Stimulated activated CD8-positive, alpha-beta memory T cell treated with anti-CD3 and anti-CD28 coated beads, Interleukin-2, amount 100 ng/mL, for 48 hours (primary cell): ENCODE measurements at regions not wholly inside any gene's neighbourhood (a gene's known extent, or its start where the extent isn't known, plus 50 kb on each side); places are given as distances from the start of the nearest gene placed in this dataset.

Source experiments
- DNase-seq, 2 donors: peaks; one replicate each; pipeline ENCODE4 v3.0.0-alpha.2; 2020; ENCODE audit warnings: low read depth in 2 of 2

DNA sequence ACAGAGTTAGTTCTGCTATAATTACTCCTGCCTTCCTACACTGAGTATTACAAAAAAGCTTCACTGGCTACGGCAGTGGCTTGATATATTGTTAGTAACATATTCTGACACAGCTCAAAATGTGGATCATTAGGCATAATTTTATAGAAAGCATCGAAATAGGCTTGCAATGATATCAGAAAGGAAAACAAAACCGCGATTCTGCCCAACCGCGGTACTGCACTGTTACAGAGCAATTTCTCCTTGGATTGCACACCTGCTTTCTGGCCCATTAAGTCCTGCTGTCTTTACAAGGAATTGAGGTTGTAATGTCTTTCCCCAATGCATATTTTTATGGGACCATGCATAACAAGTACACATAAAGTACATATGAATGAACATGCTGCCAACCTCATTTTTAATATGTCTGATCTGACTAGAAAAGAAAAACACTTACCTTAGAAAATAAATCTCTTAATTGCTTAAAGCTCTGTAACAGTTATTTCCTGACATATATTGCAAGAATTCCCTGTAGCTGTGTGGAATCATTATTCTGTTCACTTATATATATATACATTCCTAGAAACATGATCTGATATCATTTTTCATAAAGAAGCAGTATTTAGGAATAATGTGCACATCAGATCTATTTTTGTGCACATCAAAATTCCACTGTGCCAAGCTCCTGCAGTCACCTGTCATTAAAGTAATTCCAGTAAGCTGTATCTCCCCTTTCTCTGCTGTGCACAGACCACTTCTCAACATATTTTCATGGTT, 763.9 kb downstream of the HACE1 start:
- no peak for DNase-seq

DNA sequence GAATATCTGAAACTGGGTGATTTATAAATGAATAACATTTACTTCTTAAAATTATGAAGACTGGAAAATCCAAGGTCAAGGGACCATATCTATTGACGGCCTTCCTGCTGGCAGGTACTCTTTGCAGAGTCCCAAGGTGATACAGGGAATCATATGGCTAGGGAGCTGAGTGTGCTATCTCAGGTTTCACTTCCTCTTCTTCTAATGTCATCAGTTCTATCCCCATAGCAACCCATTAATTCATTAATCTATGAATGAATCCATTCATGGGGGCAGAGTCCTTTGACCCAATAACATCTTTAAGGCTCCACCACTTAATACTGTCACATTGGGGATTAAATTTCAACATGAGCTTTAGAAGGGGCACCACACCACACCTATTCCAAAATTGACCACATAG, 772.0 kb downstream of the HACE1 start:
- no peak for DNase-seq

GRCh38 chr6:104068281-104068680, 791.4 kb downstream of the HACE1 start:
- DNase-seq: no peak

- DNase-seq: no peak
These were observed 794.8 kb downstream of the HACE1 start for GRCh38 chr6:104064876-104065275.

DNA sequence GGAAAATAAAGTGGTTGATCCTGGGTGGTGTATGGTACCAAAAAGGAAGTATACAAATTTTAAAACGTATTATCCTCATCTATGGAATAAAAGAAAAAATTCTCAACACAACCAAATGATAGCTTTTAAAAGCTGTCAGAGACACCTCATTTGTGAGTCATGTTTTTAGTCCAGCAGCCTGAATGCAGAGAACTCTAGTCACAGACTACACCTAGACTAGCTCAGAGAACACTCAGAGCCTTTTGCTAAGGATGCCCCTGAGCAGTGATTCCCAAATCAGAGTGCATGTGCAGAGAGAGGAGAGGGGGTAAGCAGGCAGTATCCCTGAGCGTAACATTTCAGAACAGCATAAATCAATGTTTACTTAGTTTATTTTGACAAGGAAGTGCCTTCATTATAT, 809.3 kb downstream of the HACE1 start:
- DNase-seq: no peak

GRCh38 chr6:104046426-104046825, 813.3 kb downstream of the HACE1 start:
- DNase-seq: no peak

DNA sequence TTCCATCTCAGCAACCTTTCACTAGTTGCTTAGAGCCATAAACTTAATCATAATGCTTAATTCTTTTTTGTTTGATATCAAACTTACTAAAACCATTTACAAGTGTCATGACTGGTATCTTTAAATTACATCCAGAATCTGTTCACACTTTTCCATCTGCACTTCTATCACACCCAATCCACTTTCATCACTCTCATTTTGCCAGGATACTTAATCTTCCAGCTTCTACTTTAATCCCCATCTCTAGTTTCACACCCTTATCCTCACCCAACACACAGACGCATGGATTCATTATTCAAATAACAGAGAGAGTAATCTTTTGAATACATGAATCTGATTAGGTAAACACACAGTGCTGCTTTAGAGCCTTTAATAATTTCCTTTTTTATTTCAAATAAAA, 828.4 kb downstream of the HACE1 start:
- no peak for DNase-seq

DNA sequence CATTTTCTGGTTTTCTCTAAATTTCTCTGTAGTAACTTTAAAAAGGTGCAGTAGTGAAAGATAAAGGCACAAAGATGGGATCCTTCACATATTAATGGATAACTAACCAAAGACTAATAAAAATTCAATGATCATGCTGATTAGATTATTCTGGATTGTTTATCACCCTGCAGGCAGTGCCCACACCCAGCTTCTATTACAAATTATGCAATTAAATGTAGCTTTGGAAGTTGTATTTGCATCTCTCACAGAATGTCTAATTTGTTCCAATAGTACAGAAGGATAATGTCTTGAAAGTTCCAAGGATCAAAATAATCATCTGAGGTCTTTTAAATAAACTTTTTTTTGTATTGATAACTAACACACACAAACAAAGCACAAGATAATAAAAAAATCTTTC, 837.6 kb downstream of the HACE1 start:
- no peak for DNase-seq

DNA sequence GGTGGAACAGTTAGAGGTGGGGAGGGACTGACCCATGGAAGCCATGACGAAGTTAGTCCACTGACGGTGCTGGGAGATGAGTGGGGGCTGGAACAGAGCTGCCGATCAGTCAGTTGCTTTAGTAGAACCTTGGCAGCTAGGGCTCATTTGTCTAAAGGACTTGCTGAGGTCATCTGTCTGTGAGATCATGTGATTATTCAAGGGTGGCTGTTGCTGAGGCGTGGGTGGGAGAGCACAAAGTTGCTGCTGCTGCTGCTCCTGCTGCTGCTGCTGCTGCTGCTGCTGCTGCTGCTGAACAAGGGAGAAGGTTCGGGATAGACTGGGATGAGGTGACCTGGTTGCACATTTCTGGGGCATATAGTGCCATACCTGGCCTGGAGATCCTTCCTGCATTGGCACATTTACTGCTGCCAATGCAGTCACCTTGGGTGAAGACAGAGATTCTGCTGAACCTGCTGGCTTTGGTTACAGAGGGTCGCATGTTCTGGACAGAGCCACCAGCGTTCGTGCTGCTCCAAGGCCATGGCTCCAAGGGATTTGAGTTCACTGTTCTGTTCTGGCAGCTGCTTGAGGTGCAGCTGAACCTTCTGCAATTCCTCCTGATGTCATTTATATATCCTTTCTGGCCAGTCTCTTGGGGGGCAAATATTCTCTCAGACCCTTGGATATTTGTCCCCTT, 840.5 kb downstream of the HACE1 start:
- DNase-seq: no peak

DNA sequence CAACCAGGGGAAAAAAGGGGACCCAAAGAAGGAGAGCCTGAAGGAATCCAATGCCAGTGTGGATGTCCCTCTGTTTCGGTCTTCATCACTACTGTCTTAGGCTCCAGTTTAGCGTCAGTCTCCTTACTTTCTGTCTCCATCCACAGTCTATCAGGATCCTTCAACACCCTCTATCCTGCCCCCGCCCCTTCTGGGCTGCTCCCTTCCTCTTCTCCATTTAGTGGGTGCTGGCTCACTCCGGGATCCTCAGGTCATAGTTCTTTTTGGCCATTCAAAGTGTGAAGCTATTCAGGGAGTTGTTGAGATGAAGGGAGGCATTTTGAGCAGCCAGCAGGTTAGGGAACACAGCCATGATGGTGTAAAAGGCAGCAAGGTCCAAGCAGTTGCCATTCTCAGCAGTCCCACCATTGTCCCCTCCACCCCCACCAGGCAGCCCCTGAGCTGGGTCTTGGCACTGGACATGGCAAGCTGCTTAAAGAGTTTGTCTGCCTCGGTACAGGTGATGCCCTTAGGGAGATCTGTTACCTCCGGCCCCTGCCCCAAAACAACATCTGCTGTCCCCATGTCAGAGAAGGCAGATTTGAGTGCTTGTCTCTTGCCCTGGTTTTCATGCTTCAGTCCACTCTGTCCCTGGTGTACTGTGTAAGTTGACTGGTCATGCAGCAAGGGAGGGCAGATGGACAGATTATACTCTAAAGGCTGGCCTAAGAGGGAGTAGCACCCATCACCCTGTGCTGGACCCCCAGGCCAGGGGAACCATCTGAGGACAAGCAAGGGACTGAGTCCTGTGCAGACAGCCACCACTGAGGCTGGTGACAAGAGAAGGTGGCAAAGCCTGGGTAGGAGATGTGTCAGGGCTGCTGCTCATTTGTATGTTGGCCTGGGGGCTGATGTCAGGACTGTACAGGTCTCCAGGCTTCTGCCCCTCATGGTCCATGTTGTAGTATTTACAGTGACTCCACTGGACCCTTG, 842.0 kb downstream of the HACE1 start:
- DNase-seq: no peak

DNA sequence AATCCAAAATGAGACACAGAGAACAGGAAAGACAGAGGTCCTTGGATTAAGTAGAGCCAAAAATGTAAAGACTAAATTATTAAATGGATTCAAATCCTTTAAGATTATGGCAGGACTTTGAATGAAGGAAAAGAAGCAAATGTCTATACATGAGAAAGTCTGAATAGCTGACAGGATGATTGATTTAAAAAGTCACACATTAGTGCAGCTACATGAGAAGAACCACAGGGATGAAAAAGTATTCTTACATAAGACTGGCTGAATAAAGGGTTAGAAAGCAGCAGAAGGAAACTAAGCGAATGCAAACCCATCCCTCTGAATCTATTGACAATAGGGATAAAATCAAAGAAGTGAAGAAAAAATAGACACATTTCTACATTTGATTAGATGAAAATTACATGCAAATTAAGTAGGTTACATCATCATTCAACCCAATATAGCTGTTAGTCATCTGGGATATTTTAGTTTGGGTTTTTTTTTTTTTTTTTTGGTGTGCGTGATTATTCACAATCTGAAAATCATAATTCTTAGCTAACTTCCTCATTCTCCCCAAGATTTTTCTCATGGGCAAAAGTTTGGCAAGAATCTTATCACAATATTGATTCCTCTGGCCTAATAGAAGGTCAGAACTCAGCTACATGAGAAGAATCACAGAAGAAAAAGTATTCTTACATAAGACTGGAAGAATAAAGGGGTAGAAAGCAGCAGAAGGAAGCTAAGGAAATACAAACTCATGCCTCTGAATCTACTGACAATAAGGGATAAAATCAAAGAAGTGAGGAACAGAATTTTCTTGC, 845.4 kb downstream of the HACE1 start:
- no peak for DNase-seq

DNA sequence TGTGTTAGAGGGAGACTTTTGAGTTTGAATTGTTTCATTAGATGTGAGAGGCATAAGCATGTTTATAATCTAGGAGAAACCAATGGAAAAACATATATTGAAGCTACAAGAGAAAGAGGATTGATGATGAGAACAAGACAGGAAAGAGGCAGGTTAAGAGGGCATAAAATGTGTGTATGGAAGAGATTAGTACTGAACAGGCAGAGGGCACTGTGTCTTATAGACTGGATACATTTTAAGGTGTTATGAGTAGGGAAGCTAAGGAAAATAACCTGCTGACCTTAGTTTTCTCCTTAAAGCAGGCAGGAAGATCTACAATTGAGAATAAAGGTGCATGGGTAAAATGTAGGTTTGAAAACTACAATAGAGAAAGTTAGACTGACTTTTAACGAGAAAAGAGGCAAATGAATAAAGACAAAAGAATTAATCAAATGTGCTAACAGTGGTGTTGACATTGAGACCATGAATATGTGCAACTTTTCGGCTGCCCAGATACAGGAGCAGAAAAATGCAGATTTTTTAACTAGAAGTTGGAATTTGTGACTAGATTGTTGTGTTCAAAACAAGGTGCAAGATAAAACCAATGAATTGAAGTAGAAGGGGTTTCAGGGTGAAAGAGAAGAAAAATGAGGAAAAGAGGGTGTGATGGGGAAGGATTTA, 846.3 kb downstream of the HACE1 start:
- no peak for DNase-seq

DNA sequence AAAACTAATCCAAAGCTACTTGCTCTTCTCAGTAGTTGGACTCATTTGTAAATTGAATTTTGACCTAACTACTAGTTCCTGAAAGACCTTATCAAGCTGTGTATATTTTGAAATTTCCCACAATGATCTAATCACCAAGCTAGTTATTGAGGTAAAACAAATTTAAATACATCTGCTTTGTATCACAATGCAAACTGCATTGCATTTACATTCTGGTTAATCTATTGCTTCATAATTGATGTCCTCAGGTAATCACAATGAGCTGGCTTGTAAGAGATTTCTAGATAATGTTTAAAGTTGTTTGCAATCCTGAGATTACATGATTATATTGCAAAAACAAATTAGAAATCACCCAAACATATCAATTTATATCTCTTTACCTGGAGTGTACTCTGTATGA, 848.8 kb downstream of the HACE1 start:
- no peak for DNase-seq

- DNase-seq: no peak
These were observed 855.8 kb downstream of the HACE1 start for GRCh38 chr6:104003803-104004516.

- no peak for DNase-seq
These were observed 864.1 kb downstream of the HACE1 start for GRCh38 chr6:103995571-103995970.

DNA sequence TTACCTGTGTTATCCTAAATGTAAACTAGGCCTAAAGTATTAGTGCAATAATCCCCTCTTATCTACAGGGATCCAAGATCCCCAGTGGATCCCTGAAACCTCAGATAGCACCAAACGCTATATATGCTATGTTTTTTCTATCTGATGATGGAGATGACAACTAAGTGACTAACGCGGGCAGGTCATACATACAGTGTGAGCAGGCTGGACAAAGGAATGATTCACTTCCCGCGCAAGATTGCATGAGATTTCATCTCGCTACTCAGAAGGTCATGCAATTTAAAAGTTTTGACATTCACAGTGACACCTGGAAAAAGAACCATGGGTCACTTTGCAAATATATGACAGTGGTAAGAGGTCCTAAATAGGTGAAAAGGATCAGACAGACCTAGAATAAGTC, 875.9 kb downstream of the HACE1 start:
- no peak for DNase-seq

DNA sequence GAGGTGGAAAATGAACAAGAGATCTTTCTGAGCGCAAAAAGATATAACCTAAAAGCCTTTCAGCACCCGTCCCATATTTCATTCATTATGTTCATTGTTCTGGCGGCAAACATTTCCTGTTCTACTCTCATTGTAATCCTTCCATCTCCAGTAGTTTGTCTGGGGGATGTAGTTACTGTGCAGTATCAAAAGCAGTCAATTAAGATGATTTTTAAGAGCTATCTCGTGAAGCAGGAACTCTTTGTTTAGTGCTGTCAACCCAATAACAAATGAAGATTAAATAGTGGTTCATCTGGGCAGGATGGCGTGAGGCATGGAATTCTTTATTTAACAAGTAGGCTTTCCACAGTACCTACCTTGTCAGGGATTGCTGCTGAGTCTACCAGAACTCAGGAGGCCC, 876.7 kb downstream of the HACE1 start:
- no peak for DNase-seq

GRCh38 chr6:103982574-103982973, 877.1 kb downstream of the HACE1 start:
- DNase-seq: no peak

GRCh38 chr6:103979308-103979707, 880.4 kb downstream of the HACE1 start:
- DNase-seq: no peak

DNA sequence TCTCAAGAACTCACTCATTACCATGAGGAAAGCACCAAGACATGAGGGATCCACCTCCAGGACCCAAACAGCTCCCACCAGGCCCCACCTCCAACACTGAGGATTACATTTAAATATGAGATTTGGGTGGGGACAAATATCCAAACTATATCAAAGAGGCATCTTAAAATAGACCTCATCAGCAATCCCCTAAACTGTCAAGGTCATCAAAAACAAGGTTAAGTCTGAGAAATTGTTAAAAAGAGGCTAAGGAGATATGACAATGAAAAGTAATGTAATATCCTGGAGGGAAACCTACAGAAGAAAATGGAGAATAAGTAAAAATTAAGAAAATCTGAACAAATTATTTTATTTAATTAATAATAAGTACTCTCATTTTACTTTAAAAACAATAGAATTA, 922.3 kb downstream of the HACE1 start:
- no peak for DNase-seq
